Smooth muscle cell (in vitro differentiated cells): ENCODE measurements at regions not wholly inside any gene's neighbourhood (a gene's known extent, or its start where the extent isn't known, plus 50 kb on each side); places are given as distances from the start of the nearest gene placed in this dataset.

Experiments used
- DNase-seq: peaks from one replicate; lab custom pipeline; 2025; ENCODE audit not compliant: unreplicated experiment; lab: John Stamatoyannopoulos, UW
- H2AFZ ChIP-seq: fragments of 200-600 bp; sonication (generic); 2 replicates; pipeline ENCODE4 v1.6.0; 2016; ENCODE audit warnings: antibody characterized with exemption, low read depth, mild to moderate bottlenecking
- H3F3A ChIP-seq: fragments of 200-600 bp; sonication (generic); 2 replicates; pipeline ENCODE4 v1.6.0; 2017; ENCODE audit warnings: antibody characterized with exemption, low read depth
- H3K27ac ChIP-seq: fragments of 200-600 bp; sonication (generic); 2 replicates; pipeline ENCODE4 v1.5.1; 2016; ENCODE audit warnings: low read depth, mild to moderate bottlenecking
- H3K27me3 ChIP-seq: fragments of 200-600 bp; sonication (generic); 2 replicates; pipeline ENCODE4 v1.6.1; 2016; ENCODE audit warnings: low read depth, mild to moderate bottlenecking
- H3K36me3 ChIP-seq: fragments of 200-600 bp; sonication (generic); 2 replicates; pipeline ENCODE4 v1.5.1; 2016; ENCODE audit warnings: low read depth
- H3K4me1 ChIP-seq: fragments of 200-600 bp; sonication (generic); 2 replicates; pipeline ENCODE4 v1.5.1; 2016; ENCODE audit warnings: low read depth
- H3K4me2 ChIP-seq: fragments of 200-600 bp; sonication (generic); 2 replicates; pipeline ENCODE4 v1.6.0; 2016; ENCODE audit warnings: mild to moderate bottlenecking
- H3K4me3 ChIP-seq: fragments of 200-600 bp; sonication (generic); 2 replicates; pipeline ENCODE4 v1.5.1; 2016; ENCODE audit warnings: mild to moderate bottlenecking
- H3K79me2 ChIP-seq: fragments of 200-600 bp; sonication (generic); 2 replicates; pipeline ENCODE4 v1.6.0; 2016; ENCODE audit warnings: low read depth, mild to moderate bottlenecking
- H3K9ac ChIP-seq: fragments of 200-600 bp; sonication (generic); 2 replicates; pipeline ENCODE4 v1.6.0; 2016; ENCODE audit warnings: low read depth
- H3K9me3 ChIP-seq: fragments of 200-600 bp; sonication (generic); replicated peaks from 2 replicates; pipeline ENCODE4 v1.5.1; 2016; ENCODE audit warnings: low read depth
- H4K20me1 ChIP-seq: fragments of 200-600 bp; sonication (generic); 2 replicates; pipeline ENCODE4 v1.6.0; 2016; ENCODE audit warnings: low read depth
- CTCF ChIP-seq: fragments of 200-600 bp; sonication (generic); IDR thresholded peaks from 2 replicates; pipeline ENCODE4 v1.5.1; 2017; ENCODE audit warnings: borderline replicate concordance, mild to moderate bottlenecking, antibody characterized with exemption; ENCODE audit not compliant: insufficient read depth, poor library complexity, severe bottlenecking
- WGBS: methylation state at CpG from one replicate; pipeline ENCODE4 v1.1.7; 2016; ENCODE audit warnings: low lambda C conversion rate; 5-methylcytosine and 5-hydroxymethylcytosine counted together

DNA sequence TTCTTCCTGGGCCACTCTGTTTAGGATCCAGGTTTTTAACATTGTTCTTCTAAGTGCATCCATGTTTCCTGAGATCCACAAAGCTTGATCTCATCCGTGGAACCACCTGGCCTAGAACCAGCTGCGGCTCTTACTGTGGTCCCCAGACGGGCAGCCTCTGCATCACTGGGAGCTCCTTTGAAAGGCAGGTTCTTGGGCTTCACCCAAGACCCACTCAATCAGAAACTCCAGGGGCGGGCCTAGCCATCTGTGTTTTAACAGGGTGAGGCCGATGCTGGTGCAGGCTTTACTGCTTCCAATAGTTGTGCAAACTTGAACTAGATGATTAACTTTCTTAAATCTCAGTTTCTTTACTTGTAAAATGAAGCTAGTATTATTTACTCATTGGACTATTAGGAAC is 605.7 kb downstream of the FGF9 start:
- no peak overlapping the region for H3K4me2 ChIP-seq
- H3K27me3 ChIP-seq, result no peaks in the 10 kb centered on the region
- no peak overlapping the region for H3K27ac ChIP-seq
- no peak overlapping the region for H2AFZ ChIP-seq
- H3K4me3 ChIP-seq, result no peak overlapping the region
- WGBS, result 100% methylated on average over 5 of the region's 5 CpGs
- H3K4me1 ChIP-seq, result no peaks in the 10 kb centered on the region
- TF ChIP-seq CTCF, result no peak
- no peak overlapping the region for H3K9ac ChIP-seq
- no peaks in the 10 kb centered on the region for H3K36me3 ChIP-seq
- H3K9me3 ChIP-seq, result no peaks in the 10 kb centered on the region
- H3K79me2 ChIP-seq, result no peaks in the 10 kb centered on the region
- no peak for DNase-seq
- H4K20me1 ChIP-seq, result no peaks in the 10 kb centered on the region
- no peaks in the 10 kb centered on the region for H3F3A ChIP-seq

DNA sequence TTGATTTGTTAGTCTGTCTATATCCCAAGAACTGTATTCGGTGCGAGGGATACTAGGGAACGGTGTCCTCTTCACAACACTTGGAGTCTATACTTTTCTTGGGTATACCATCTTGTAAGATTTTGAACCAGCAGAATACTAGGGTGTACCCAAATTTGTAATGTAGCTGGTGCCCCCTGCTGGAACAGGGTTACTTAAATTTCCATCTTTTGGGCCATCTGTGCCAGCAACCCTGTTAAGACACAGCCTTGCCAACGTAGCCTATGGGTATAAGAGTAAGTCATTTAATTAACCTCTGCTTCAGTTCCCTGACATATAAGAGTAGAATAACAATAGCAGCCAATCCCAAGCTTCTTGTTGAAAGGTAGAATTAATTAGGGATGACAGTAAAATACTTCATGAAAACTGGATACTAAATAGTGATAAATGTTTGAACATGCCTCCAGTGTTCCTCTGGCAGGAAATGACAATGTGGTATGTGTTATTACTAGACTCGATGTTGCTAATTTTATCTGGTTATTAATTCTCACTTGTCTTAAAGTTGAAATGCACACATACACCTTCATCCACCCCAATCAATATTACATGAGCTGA is 607.6 kb downstream of the FGF9 start:
- Histone ChIP-seq H3K4me3 (no peak overlapping the region), H3K27me3 (no peaks in the 10 kb centered on the region), H3K4me1 (no peaks in the 10 kb centered on the region), H3K4me2 (no peak overlapping the region), H3K27ac (no peak overlapping the region), H3F3A (no peaks in the 10 kb centered on the region), H3K36me3 (no peaks in the 10 kb centered on the region), H4K20me1 (no peaks in the 10 kb centered on the region), H2AFZ (no peak overlapping the region), H3K9ac (no peak overlapping the region), H3K9me3 (no peaks in the 10 kb centered on the region), H3K79me2 (no peaks in the 10 kb centered on the region)
- TF ChIP-seq CTCF, result peak; percentile 47
- no peak for DNase-seq
- 83% methylated on average over 5 of the region's 5 CpGs for WGBS

DNA sequence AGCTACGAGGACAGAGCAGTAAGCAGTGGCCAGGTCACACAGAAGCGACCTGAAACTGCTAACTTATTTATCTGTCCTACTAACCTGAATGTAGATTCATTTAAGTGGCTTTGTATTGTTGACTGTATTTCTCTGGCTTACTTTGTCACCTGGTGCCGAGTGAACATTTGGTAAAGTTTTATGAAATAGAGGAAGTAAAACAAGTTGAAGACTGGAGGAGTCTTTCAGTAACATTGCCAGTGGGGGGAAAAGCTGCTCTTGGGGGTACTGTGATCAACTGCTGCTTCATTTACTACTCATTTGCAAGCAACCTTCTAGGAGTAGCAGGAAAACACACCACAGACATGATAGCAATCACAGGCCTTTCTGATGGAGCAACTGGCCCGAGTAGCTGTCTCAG is 615.0 kb downstream of the FGF9 start:
- no peak for TF ChIP-seq CTCF
- Histone ChIP-seq H3F3A (no peaks in the 10 kb centered on the region), H3K4me1 (no peaks in the 10 kb centered on the region), H3K9me3 (no peaks in the 10 kb centered on the region), H3K36me3 (no peaks in the 10 kb centered on the region), H3K27me3 (no peaks in the 10 kb centered on the region), H4K20me1 (no peaks in the 10 kb centered on the region), H3K9ac (no peak overlapping the region), H2AFZ (no peak overlapping the region), H3K79me2 (no peaks in the 10 kb centered on the region), H3K4me3 (no peak overlapping the region), H3K4me2 (no peak overlapping the region), H3K27ac (no peak overlapping the region)
- no peak for DNase-seq
- 87% methylated on average over 4 of the region's 4 CpGs for WGBS

GRCh38 chr13:22286338-22286737 is 615.5 kb downstream of the FGF9 start:
- Histone ChIP-seq H3K9me3 (no peaks in the 10 kb centered on the region), H3F3A (no peaks in the 10 kb centered on the region), H3K27me3 (no peaks in the 10 kb centered on the region), H3K36me3 (no peaks in the 10 kb centered on the region), H3K4me3 (no peak overlapping the region), H3K4me2 (no peak overlapping the region), H2AFZ (no peak overlapping the region), H3K79me2 (no peaks in the 10 kb centered on the region), H3K4me1 (no peaks in the 10 kb centered on the region), H4K20me1 (no peaks in the 10 kb centered on the region), H3K9ac (no peak overlapping the region), H3K27ac (no peak overlapping the region)
- 80% methylated on average over 4 of the region's 4 CpGs for WGBS
- no peak for DNase-seq
- no peak for TF ChIP-seq CTCF
